Gastrocnemius medialis (tissue), 4 donors: ENCODE measurements at regions not wholly inside any gene's neighbourhood (a gene's known extent, or its start where the extent isn't known, plus 50 kb on each side); places are given as distances from the start of the nearest gene placed in this dataset.
A peak's percentile ranks its signal among the peaks of the same experiment; 100 is the strongest.

Source experiments
- ATAC-seq, 2 donors: fragments of 150-250 bp; one replicate each; pipeline ENCODE4 v1.9.1; 2016
- DNase-seq, 2 donors: peaks; one replicate each; pipeline ENCODE4 v3.0.0-alpha.2; 2019
- H3K27ac ChIP-seq, 4 donors: fragments of 200-600 bp; sonication (generic); 1 replicate in 1 of 4; 2 replicates in 3 of 4; pipeline ENCODE4 v1.5.1; 2016 to 2018; ENCODE audit warnings: mild to moderate bottlenecking in 2 of 4, moderate library complexity in 1 of 4
- H3K27me3 ChIP-seq, 3 donors: fragments of 200-600 bp; sonication (generic) in 2 of 3; 1 replicate in 1 of 3; 2 replicates in 2 of 3; pipeline versions ENCODE4 v1.5.1 to v1.6.0; 2016 to 2019; ENCODE audit warnings: mild to moderate bottlenecking in 1 of 3, moderate library complexity in 1 of 3
- H3K36me3 ChIP-seq, 2 donors: fragments of 200-600 bp; sonication (generic) in 1 of 2; one replicate each; pipeline ENCODE4 v1.5.1; 2017 to 2018
- H3K4me1 ChIP-seq, 2 donors: fragments of 200-600 bp; sonication (generic) in 1 of 2; one replicate each; pipeline ENCODE4 v1.5.1; 2016 to 2017; ENCODE audit warnings: mild to moderate bottlenecking in 2 of 2
- H3K4me3 ChIP-seq, 4 donors: fragments of 200-600 bp; sonication (generic) in 3 of 4; 1 replicate in 1 of 4; 2 replicates in 3 of 4; pipeline ENCODE4 v1.5.1; 2016 to 2019; ENCODE audit warnings: mild to moderate bottlenecking in 2 of 4
- H3K9me3 ChIP-seq, 3 donors: fragments of 200-600 bp; sonication (generic) in 2 of 3; 1 replicate in 1 of 3; 2 replicates in 2 of 3; pipeline ENCODE4 v1.5.1; 2016 to 2019
- CTCF ChIP-seq, 5 experiments: fragments of 450-650 bp in 3 of 5; fragments of 200-600 bp in 2 of 5; sonication (generic) in 2 of 5; IDR thresholded peaks in 4 of 5; conservative IDR thresholded peaks in 1 of 5; 1 replicate in 4 of 5; 2 replicates in 1 of 5; pipeline ENCODE4 v1.5.1; 2016 to 2019; ENCODE audit warnings: antibody characterized with exemption in 5 of 5, mild to moderate bottlenecking in 3 of 5, moderate library complexity in 3 of 5
- POLR2A ChIP-seq, 2 donors: fragments of 450-650 bp; IDR thresholded peaks; one replicate each; pipeline ENCODE4 v1.6.1; 2017; ENCODE audit warnings: antibody characterized with exemption in 2 of 2, mild to moderate bottlenecking in 2 of 2, moderate library complexity in 2 of 2
- in situ Hi-C, 4 donors: fragments of 200-750 bp; cut with MboI; loops; one replicate each; pipeline versions ENCODE4 v1.15.0 to v1.8.0; 2017; ENCODE audit warnings: low sequenced_read_pairs in 4 of 4
- intact Hi-C: fragments of 100-400 bp; cut with DNase I; formaldehyde crosslinking; loops from one replicate; pipeline ENCODE4 v1.15.1; 2023; ENCODE audit warnings: low total_unique reads

DNA sequence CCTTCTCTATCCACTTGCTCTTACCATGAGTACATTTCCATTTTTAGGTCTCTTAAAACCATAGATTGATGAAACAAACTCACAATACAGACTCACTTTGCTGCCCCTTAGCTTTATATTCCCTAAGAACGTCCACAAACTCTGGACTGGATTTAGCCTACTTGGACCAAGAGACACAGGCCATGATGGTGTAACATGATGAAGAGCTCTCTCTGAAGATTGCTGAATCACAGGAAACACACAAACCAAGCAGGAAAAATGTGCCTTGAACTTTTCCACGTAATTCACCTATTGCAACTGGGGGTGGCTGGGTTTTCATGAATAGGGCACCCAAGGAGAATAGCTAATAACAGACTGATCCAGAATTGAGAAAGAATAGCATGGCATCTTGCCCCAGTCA lies 201.7 kb upstream of the RBBP8 start:
- no peak for TF ChIP-seq CTCF (IDR thresholded peaks at IDR 0.05 in 4 of 5, conservative IDR thresholded peaks at IDR 0.05 in 1 of 5)
- no peak for TF ChIP-seq POLR2A (IDR thresholded peaks at IDR 0.05)
- Histone ChIP-seq H3K4me3 (no peak overlapping the region), H3K27me3 (no peaks in the 10 kb centered on the region), H3K36me3 (no peaks in the 10 kb centered on the region), H3K9me3 (no peaks in the 10 kb centered on the region), H3K4me1 (no peaks in the 10 kb centered on the region), H3K27ac (no peak overlapping the region)
- DNase-seq: no peak
- in situ Hi-C loops: loop anchor here in 1 of 4 donors (25.0 kb wide), 1 partner anchor 106 kb away; no protein-coding TSS in a partner anchor
- no peak for ATAC-seq
- intact Hi-C loops: no loop called here

- Histone ChIP-seq H3K4me1 (no peaks in the 10 kb centered on the region), H3K27ac (no peak overlapping the region), H3K36me3 (no peaks in the 10 kb centered on the region), H3K27me3 (no peaks in the 10 kb centered on the region), H3K9me3 (no peaks in the 10 kb centered on the region), H3K4me3 (no peak overlapping the region)
- no peak for DNase-seq
- intact Hi-C loops: no loop called here
- in situ Hi-C loops: loop anchor here in 1 of 4 donors (25.0 kb wide), 1 partner anchor 103 kb away; no protein-coding TSS in a partner anchor
- ATAC-seq: no peak
- TF ChIP-seq POLR2A (IDR thresholded peaks at IDR 0.05) (no peak), CTCF (IDR thresholded peaks at IDR 0.05 in 4 of 5, conservative IDR thresholded peaks at IDR 0.05 in 1 of 5) (no peak)
Observed at GRCh38 chr18:22734105-22734661, 198.9 kb upstream of the RBBP8 start.

- intact Hi-C loops (no loop called here), in situ Hi-C loops (loop anchor here in 1 of 4 donors (25.0 kb wide), 1 partner anchor 102 kb away; no protein-coding TSS in a partner anchor)
- no peaks in the 10 kb centered on the region for H3K4me1 ChIP-seq
- H3K9me3 ChIP-seq: no peaks in the 10 kb centered on the region
- no peaks in the 10 kb centered on the region for H3K36me3 ChIP-seq
- no peak overlapping the region for H3K27ac ChIP-seq
- DNase-seq (peak in 1 of 2 donors; percentile 26), ATAC-seq (peak; percentile 74 to 77)
- H3K4me3 ChIP-seq: no peak overlapping the region
- TF ChIP-seq POLR2A (IDR thresholded peaks at IDR 0.05) (no peak), CTCF (IDR thresholded peaks at IDR 0.05 in 4 of 5, conservative IDR thresholded peaks at IDR 0.05 in 1 of 5) (no peak)
- no peaks in the 10 kb centered on the region for H3K27me3 ChIP-seq
Observed at GRCh38 chr18:22734791-22735627, 198.1 kb upstream of the RBBP8 start.

DNA sequence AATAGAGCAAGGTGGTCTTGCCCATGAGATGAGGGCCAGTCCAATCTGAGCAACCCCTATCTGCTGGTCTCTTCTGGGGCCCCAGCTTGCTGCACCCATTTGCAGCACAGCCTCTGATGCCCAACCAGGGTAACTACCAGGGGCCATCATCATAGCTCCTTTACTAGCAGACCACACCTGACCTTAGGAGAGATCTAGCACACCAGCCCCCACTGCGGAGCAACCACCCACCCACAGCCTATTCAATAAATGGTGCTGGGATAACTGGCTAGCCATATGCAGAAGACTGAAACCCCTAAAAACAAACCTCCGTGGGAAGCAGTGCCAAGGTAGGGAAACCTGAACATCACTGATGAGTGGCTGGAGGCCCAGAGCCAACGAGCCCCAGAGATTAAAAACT lies 196.1 kb upstream of the RBBP8 start:
- Histone ChIP-seq H3K36me3 (no peaks in the 10 kb centered on the region), H3K27ac (no peak overlapping the region), H3K9me3 (no peaks in the 10 kb centered on the region), H3K4me3 (no peak overlapping the region), H3K27me3 (no peaks in the 10 kb centered on the region), H3K4me1 (no peaks in the 10 kb centered on the region)
- DNase-seq (no peak), ATAC-seq (no peak)
- intact Hi-C loops: no loop called here
- in situ Hi-C loops: loop anchor here in 1 of 4 donors (25.0 kb wide), 1 partner anchor 100 kb away; no protein-coding TSS in a partner anchor
- TF ChIP-seq CTCF (IDR thresholded peaks at IDR 0.05 in 4 of 5, conservative IDR thresholded peaks at IDR 0.05 in 1 of 5) (no peak), POLR2A (IDR thresholded peaks at IDR 0.05) (no peak)
